ENCODE measurements at regions not wholly inside any gene's neighbourhood (a gene's known extent, or its start where the extent isn't known, plus 50 kb on each side); places are given as distances from the start of the nearest gene placed in this dataset.

- TF ChIP-seq POLR2A (IDR thresholded peaks at IDR 0.05; ENCODE audit: low read length) (no peak), GATA1 (IDR thresholded peaks at IDR 0.05; ENCODE audit: low read depth, low read length) (no peak)
These were observed 216.9 kb downstream of the BCL11A start for GRCh38 chr2:60336442-60337141.
